Kidney tubule cell (primary cell): ENCODE measurements at regions not wholly inside any gene's neighbourhood (a gene's known extent, or its start where the extent isn't known, plus 50 kb on each side); places are given as distances from the start of the nearest gene placed in this dataset.

Experiments
- DNase-seq: peaks from one replicate; pipeline ENCODE4 v3.0.0-alpha.2; 2018; ENCODE audit warnings: low spot score

DNA sequence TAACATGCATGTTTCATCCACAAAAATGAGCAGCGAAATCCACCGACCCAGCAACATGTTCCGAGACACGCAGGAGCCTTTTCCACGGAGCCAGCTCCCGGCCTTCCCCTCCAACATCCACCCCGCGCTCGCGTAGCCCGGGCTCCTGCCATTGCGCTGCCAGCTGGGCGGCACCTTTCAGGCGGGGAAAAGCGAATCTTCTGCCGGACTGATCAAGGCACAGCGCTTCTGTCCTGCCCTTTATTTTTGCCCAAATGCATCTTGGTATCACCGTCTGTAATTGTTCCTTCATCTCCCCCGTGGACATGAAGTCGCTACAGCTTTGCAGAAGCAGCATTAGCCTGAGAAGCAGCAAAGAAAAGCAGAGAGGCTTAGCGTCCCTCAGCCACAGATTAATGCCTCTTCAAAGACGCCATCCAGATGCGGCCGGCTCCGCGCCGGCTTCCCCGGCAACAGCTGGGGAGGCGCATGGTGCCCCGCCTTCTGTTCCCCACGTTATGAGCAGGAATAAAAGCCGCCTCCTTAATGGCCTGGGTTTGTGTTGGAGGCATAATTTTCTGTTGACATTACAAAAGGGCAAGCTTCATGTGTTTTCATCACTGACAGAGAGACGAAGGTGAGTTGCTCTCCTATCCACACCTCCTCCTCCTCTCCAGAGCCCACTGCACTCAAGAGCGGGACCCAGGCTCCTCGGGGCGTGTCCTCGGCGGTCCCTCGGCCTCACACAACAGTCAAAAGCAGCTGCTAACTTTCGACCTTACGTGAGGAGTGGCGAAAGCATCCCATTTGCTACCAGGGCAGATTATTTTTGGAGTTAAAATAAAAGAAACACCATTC, 122.1 kb upstream of the SALL3 start:
- DNase-seq, result no peak

DNA sequence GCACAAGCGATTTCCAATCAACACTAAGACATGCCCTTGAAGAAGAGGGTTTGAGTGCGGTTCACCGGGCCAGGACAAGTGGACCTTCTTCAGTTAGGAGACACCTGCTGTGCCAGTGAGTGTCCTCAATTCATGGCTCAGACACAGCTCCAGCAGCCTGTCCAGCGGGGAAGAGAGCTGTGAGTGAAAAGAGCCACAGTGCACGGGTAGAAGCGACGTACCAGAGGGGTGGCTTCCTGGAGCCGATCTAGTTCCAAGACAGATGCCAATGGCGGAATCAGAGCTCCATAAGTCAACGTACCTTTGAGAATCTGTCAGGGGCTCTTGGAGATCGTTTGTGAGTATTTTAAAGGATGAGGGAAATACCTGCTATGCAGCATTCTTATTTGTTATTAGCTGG, 119.9 kb upstream of the SALL3 start:
- no peak for DNase-seq

DNA sequence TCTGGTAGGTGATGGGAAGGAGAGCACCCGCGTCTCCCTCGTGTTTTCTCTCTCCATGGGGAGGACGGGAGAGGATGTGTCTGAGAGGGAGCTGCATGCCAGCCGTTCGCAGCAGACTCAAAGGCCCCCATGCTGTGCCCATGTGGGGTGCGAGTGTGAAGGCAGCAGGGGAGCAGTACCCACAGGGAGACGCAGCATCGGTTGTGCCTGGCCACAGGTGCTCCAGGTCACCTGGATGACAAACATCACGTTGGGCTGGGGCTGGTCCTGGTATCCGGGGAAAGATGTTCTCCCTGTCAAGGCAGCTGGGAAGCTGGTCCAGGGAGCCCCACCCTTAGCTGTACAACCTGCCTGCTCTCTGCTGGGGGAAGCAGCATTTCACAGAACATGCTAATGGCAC, 119.5 kb upstream of the SALL3 start:
- DNase-seq, result no peak

GRCh38 chr18:78861116-78861515, 118.5 kb upstream of the SALL3 start:
- DNase-seq, result no peak

- DNase-seq, result no peak
Observed at GRCh38 chr18:78861706-78862105, 117.9 kb upstream of the SALL3 start.

GRCh38 chr18:78862395-78862794, 117.2 kb upstream of the SALL3 start:
- DNase-seq, result no peak

DNA sequence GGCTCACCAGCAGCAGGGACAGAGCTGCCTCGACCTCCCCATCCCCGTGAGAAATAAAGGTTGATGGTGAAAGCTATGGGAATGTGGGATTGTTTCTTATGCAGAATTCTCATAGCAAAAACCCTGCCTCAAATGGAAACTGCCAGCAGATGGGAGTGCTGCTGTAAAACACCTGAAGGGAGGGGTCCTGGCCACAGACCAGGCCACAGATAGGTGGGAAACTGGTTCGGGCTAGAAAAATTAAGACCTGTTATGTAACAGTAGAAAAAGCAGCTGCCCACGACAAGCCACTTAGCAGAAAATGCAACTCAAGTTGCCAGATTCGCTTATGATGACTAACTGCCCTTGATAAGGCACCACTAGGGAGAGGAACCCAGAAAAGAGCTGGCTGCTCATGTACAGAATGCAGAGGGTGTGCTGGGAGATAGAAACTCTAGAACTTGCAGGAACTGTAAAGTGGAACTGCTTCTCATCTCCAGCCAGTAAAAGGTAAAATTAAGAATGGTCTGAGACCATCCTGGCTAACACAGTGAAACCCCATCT, 114.5 kb upstream of the SALL3 start:
- DNase-seq, result no peak

- DNase-seq, result no peak
Observed at GRCh38 chr18:78865771-78866310, 113.8 kb upstream of the SALL3 start.

- no peak for DNase-seq
Observed at GRCh38 chr18:78867131-78867530, 112.5 kb upstream of the SALL3 start.

GRCh38 chr18:78868330-78869316, 111.0 kb upstream of the SALL3 start:
- no peak for DNase-seq

DNA sequence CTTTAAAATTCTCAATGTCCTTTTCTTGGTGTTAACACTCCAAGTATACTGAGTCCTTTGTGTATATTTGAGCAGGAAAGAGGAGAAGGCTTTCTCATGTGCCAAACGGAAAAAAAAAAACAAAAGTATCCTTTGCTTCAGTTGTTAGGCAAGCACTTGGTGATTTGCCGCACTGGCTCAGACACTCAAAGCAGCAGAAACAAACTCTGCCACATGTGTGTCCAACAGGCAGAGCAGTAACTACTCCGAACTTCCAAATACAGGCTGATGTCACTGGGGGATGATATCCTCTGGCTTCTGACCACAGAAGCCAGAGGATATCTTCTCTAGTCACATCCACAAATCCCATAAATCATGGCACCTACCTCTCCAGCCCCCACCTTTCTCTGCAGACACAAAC, 108.0 kb upstream of the SALL3 start:
- DNase-seq, result no peak

DNA sequence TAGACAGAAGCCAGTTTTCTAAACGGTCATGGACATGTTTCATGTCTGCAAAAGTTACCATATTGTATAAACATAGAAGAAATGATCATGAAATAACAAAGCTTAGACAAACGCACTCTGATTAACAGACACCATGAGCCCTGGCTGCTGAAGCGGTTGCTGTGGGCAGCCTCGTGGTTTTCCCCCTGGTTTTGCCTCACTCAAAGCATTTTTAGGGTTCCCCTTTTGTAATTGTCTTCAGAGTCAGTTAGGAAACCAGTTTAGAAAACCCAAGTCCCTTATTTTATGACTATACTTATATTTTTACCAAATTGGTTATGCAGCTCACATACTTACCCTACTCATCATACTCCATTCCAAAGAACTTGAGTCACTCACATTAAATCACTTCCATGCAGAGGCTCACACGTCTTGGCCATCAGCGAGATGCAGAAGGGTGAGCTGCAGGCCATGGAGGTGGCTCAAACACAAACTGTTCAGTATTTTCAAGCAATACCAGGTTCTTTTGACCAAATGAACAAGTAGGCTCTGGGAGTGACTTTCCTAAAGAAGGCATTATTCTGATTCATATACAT, 105.6 kb upstream of the SALL3 start:
- DNase-seq, result peak; percentile 25

DNA sequence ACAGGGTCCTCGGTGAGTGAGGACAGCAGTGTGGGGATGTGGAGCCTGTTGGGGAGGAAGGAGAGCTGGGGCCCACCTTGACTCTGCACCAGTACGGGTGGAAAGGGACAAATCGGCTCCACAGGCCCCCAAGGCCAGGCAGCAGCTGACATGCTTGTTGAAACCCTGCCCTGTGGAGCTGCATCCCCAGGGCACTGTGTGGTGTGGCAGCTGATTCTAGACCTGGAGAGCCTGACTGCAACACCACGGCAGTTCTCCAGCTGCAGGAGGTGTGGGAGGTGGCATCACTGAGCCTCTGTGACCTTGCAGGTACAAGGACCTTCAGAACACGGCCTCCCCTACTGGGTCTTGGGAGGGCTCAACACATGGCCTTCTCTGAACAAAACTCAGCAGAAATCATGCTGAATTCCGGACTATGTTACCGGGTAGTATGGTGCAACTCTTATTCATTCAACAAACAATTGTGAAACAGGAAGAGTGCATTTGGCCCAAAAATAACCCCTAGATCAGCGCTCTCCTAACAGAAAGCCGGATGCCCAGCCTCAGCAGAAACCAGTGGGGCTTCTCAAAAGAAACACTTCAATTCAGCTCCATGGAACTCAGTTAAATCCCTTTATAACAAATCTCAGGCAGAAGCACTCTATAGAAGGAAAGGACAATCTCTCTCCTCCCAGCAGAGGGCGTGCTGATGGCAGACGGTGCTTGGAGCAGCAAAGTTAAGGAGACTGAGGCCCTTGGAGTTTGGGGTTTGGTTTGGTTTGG, 104.4 kb upstream of the SALL3 start:
- DNase-seq, result peak; percentile 38

DNA sequence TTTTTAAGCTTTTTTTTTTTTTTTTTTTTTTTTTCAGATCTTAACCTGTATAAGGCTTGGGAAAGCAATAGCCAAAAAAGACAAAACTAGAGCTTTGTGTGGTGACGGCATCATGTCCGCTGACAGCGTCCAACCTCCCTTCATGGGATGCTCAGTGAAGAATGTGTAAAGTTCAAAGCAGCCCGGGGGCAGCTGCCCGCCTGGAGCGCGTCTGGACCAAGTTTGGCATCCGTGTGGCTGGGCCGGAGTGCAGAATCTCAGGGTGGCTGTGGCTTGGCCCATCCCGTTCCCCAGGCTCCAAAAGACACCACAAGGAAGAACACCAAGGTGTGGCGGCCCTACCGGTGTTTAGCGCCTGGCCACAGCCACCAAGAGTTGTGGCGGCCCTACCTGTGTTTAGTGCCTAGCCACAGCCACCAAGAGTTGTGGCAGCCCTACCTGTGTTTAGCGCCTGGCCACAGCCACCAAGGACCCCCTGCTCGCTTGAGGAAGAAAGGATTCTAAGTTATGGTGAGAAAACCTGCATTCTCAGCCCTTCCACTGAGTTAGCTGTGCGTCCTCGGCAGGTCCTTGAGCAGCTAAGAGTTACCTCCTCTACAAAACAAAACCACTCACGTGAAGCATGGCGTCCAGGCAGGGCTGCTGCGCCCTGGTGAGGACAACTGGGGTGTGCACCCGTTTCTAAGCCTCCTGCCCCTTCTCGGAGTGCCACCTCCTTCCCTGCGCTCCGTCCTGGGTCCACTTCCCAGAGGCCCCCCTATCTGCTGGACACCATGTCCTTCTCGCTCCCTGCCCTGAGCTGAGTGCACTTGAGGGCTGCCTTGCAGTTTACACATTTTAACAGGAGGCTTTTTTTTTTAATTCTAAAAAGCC, 103.6 kb upstream of the SALL3 start:
- DNase-seq, result no peak

DNA sequence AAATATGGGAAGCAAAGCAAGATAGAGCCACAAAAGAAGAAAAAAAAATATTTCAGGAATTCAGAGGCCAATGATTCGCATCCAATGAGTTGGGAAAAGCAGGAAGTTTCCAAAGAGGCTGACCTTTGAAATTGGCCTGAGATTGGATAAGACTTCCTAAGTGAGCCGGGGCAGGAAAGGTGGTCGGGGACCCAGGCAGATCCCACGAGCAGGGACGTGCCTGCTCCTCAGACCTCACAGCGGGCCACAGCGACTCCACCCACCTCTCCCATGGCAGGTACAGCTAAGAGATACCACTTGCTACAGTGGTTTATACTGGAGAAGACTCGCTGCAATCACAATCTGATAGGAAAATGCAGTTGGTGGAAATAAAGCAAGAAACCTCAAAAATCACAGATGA, 102.8 kb upstream of the SALL3 start:
- no peak for DNase-seq

DNA sequence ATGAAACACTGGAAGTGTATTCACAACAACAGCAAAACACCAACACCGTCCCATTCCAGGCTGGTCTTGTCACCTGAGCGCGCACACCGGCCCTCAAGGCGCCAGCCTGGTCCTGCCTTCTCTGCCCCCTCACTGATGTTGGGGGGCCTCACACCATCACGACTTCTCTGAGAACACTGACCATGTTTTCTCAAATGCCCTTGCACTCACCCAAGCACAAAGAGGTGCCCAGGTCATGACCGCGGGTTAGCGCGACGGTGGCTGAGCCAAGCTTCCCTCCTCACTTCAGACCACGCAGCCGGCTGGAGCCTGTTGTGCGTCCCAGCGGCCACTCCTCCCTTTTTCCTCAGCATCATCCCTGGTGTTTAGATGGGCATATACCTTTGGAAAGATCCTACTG, 101.3 kb upstream of the SALL3 start:
- no peak for DNase-seq

- DNase-seq, result peak; percentile 7
Observed at GRCh38 chr18:78879072-78879883, 100.3 kb upstream of the SALL3 start.

DNA sequence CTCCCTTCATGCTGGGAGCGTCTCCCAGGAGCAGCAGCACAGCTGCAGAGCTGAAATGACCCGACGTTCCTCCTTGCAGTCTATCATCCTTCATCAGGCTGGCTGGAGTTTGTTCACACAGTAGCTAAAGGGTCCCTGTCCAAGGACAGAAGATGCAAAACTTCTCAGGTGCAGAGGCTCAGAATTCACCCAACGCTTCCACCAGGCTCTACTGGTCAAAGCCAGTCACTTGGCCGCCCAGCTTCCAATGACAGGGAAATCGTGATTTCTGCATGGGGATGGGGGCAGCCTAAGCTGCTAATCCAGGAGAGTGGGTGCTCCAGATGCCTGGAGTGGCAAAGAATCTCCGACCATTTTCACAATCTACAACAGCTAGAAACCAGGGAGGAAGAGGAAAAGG, 97.0 kb upstream of the SALL3 start:
- DNase-seq, result no peak

- no peak for DNase-seq
Observed at GRCh38 chr18:78883501-78883900, 96.1 kb upstream of the SALL3 start.
